ENCODE measurements at regions not wholly inside any gene's neighbourhood (a gene's known extent, or its start where the extent isn't known, plus 50 kb on each side); places are given as distances from the start of the nearest gene placed in this dataset.
"Not testable (repeated sequence)": the region's sequence is repeated elsewhere in the genome, so short reads cannot be mapped to it uniquely, and the experiment has no call there.

GRCh38 chr18:14236356-14237048, 104.3 kb upstream of the ZNF519 start:
- not testable (repeated sequence) for H3K27me3 ChIP-seq (ENCODE audit: control insufficient read depth, insufficient read depth, low read length); H3K4me1 ChIP-seq (ENCODE audit: control insufficient read depth, insufficient read depth, low read length); H3K27ac ChIP-seq (ENCODE audit: low read length); DNase-seq; H3K4me3 ChIP-seq (ENCODE audit: low read length); H3K9me3 ChIP-seq (ENCODE audit: control insufficient read depth, low read depth, low read length); H3K36me3 ChIP-seq (ENCODE audit: control insufficient read depth, insufficient read depth, low read length)
- no CpG with 5 or more reads among the region's 3 CpGs for WGBS (ENCODE audit: insufficient coverage, low lambda C conversion rate)

GRCh38 chr18:14225286-14225679, 93.0 kb upstream of the ZNF519 start:
- peak; percentile 3 to 14 for DNase-seq
- not testable (repeated sequence) for H3K36me3 ChIP-seq (ENCODE audit: control insufficient read depth, insufficient read depth, low read length); H3K27me3 ChIP-seq (ENCODE audit: control insufficient read depth, insufficient read depth, low read length); H3K4me1 ChIP-seq (ENCODE audit: control insufficient read depth, insufficient read depth, low read length); H3K4me3 ChIP-seq (ENCODE audit: low read length); H3K27ac ChIP-seq (ENCODE audit: low read length)
- WGBS (ENCODE audit: insufficient coverage, low lambda C conversion rate), result 20% methylated on average over 1 of the region's 4 CpGs
- H3K9me3 ChIP-seq (ENCODE audit: control insufficient read depth, low read depth, low read length), result peaks cover 28% of the 10 kb centered on the region

- H3K27me3 ChIP-seq (ENCODE audit: control insufficient read depth, insufficient read depth, low read length); H3K36me3 ChIP-seq (ENCODE audit: control insufficient read depth, insufficient read depth, low read length); H3K4me3 ChIP-seq (ENCODE audit: low read length); H3K4me1 ChIP-seq (ENCODE audit: control insufficient read depth, insufficient read depth, low read length); DNase-seq; H3K27ac ChIP-seq (ENCODE audit: low read length): not testable (repeated sequence)
- WGBS (ENCODE audit: insufficient coverage, low lambda C conversion rate), result 93% methylated on average over 2 of the region's 27 CpGs
- H3K9me3 ChIP-seq (ENCODE audit: control insufficient read depth, low read depth, low read length), result peaks cover 28% of the 10 kb centered on the region
These were observed 92.5 kb upstream of the ZNF519 start for GRCh38 chr18:14224551-14225285.

- peaks cover 28% of the 10 kb centered on the region for H3K9me3 ChIP-seq (ENCODE audit: control insufficient read depth, low read depth, low read length)
- H3K27me3 ChIP-seq (ENCODE audit: control insufficient read depth, insufficient read depth, low read length); H3K27ac ChIP-seq (ENCODE audit: low read length); H3K4me3 ChIP-seq (ENCODE audit: low read length); H3K4me1 ChIP-seq (ENCODE audit: control insufficient read depth, insufficient read depth, low read length); DNase-seq; H3K36me3 ChIP-seq (ENCODE audit: control insufficient read depth, insufficient read depth, low read length): not testable (repeated sequence)
- WGBS (ENCODE audit: insufficient coverage, low lambda C conversion rate), result no CpG with 5 or more reads among the region's 16 CpGs
These were observed 91.7 kb upstream of the ZNF519 start for GRCh38 chr18:14223919-14224318.

- H3K36me3 ChIP-seq (ENCODE audit: control insufficient read depth, insufficient read depth, low read length); H3K4me1 ChIP-seq (ENCODE audit: control insufficient read depth, insufficient read depth, low read length); DNase-seq; H3K27ac ChIP-seq (ENCODE audit: low read length); H3K27me3 ChIP-seq (ENCODE audit: control insufficient read depth, insufficient read depth, low read length); H3K4me3 ChIP-seq (ENCODE audit: low read length): not testable (repeated sequence)
- WGBS (ENCODE audit: insufficient coverage, low lambda C conversion rate), result no CpG with 5 or more reads among the region's 31 CpGs
- peaks cover 28% of the 10 kb centered on the region for H3K9me3 ChIP-seq (ENCODE audit: control insufficient read depth, low read depth, low read length)
These were observed 91.1 kb upstream of the ZNF519 start for GRCh38 chr18:14223231-14223822.

GRCh38 chr18:14222354-14223221, 90.4 kb upstream of the ZNF519 start:
- not testable (repeated sequence) for H3K36me3 ChIP-seq (ENCODE audit: control insufficient read depth, insufficient read depth, low read length); H3K27ac ChIP-seq (ENCODE audit: low read length); H3K4me3 ChIP-seq (ENCODE audit: low read length); H3K4me1 ChIP-seq (ENCODE audit: control insufficient read depth, insufficient read depth, low read length); H3K27me3 ChIP-seq (ENCODE audit: control insufficient read depth, insufficient read depth, low read length); DNase-seq
- peaks cover 28% of the 10 kb centered on the region for H3K9me3 ChIP-seq (ENCODE audit: control insufficient read depth, low read depth, low read length)
- no CpG with 5 or more reads among the region's 31 CpGs for WGBS (ENCODE audit: insufficient coverage, low lambda C conversion rate)

- Histone ChIP-seq H3K27me3 (ENCODE audit: control insufficient read depth, insufficient read depth, low read length) (no peaks in the 10 kb centered on the region), H3K4me1 (ENCODE audit: control insufficient read depth, insufficient read depth, low read length) (no peaks in the 10 kb centered on the region), H3K9me3 (ENCODE audit: control insufficient read depth, low read depth, low read length) (peaks cover 28% of the 10 kb centered on the region), H3K4me3 (ENCODE audit: low read length) (no peak overlapping the region), H3K36me3 (ENCODE audit: control insufficient read depth, insufficient read depth, low read length) (no peaks in the 10 kb centered on the region), H3K27ac (ENCODE audit: low read length) (no peak overlapping the region)
- no peak for DNase-seq
- no CpG with 5 or more reads among the region's 14 CpGs for WGBS (ENCODE audit: insufficient coverage, low lambda C conversion rate)
These were observed 89.5 kb upstream of the ZNF519 start for GRCh38 chr18:14221689-14222088.

GRCh38 chr18:14215952-14216351, 83.7 kb upstream of the ZNF519 start:
- H3K9me3 ChIP-seq (ENCODE audit: control insufficient read depth, low read depth, low read length); H3K27ac ChIP-seq (ENCODE audit: low read length); H3K4me3 ChIP-seq (ENCODE audit: low read length): not testable (repeated sequence)

GRCh38 chr18:14203424-14203823, 71.2 kb upstream of the ZNF519 start:
- no CpG with 5 or more reads among the region's 2 CpGs for WGBS (ENCODE audit: insufficient coverage, low lambda C conversion rate)

More at GRCh38 chr18:14215952-14216351, 83.7 kb upstream of the ZNF519 start:
- not testable (repeated sequence) for H3K36me3 ChIP-seq (ENCODE audit: control insufficient read depth, insufficient read depth, low read length); H3K4me1 ChIP-seq (ENCODE audit: control insufficient read depth, insufficient read depth, low read length); H3K27me3 ChIP-seq (ENCODE audit: control insufficient read depth, insufficient read depth, low read length); DNase-seq

GRCh38 chr18:14190776-14191442, 58.7 kb upstream of the ZNF519 start:
- H3K36me3 ChIP-seq (ENCODE audit: control insufficient read depth, insufficient read depth, low read length); H3K4me3 ChIP-seq (ENCODE audit: low read length); H3K27me3 ChIP-seq (ENCODE audit: control insufficient read depth, insufficient read depth, low read length); H3K4me1 ChIP-seq (ENCODE audit: control insufficient read depth, insufficient read depth, low read length); H3K27ac ChIP-seq (ENCODE audit: low read length); DNase-seq; H3K9me3 ChIP-seq (ENCODE audit: control insufficient read depth, low read depth, low read length): not testable (repeated sequence)
- WGBS (ENCODE audit: insufficient coverage, low lambda C conversion rate), result 100% methylated on average over 1 of the region's 3 CpGs

More at GRCh38 chr18:14203424-14203823, 71.2 kb upstream of the ZNF519 start:
- not testable (repeated sequence) for H3K27ac ChIP-seq (ENCODE audit: low read length); H3K4me3 ChIP-seq (ENCODE audit: low read length); H3K4me1 ChIP-seq (ENCODE audit: control insufficient read depth, insufficient read depth, low read length); H3K9me3 ChIP-seq (ENCODE audit: control insufficient read depth, low read depth, low read length); H3K36me3 ChIP-seq (ENCODE audit: control insufficient read depth, insufficient read depth, low read length); H3K27me3 ChIP-seq (ENCODE audit: control insufficient read depth, insufficient read depth, low read length); DNase-seq
